Transverse colon (tissue), 3 donors: ENCODE measurements at regions not wholly inside any gene's neighbourhood (a gene's known extent, or its start where the extent isn't known, plus 50 kb on each side); places are given as distances from the start of the nearest gene placed in this dataset.

Experiments used
- EP300 ChIP-seq: sonication (generic); formaldehyde crosslinking; IDR thresholded peaks from one replicate; pipeline ENCODE4 v1.6.1; 2017; ENCODE audit warnings: antibody characterized with exemption, low read depth
- POLR2A ChIP-seq: fragments of 450-650 bp; IDR thresholded peaks from one replicate; pipeline ENCODE4 v1.6.1; 2016; ENCODE audit warnings: antibody characterized with exemption, mild to moderate bottlenecking, moderate library complexity
- TF ChIP-seq, protein P1 (sequence below), 5 experiments: fragments of 200-600 bp in 3 of 5; fragments of 450-650 bp in 2 of 5; sonication (generic) in 3 of 5; IDR thresholded peaks; 1 replicate in 2 of 5; 2 replicates in 3 of 5; pipeline ENCODE4 v1.5.1; 2016 to 2017; ENCODE audit warnings: antibody characterized with exemption in 5 of 5, inconsistent platforms in 3 of 5, mild to moderate bottlenecking in 2 of 5, moderate library complexity in 1 of 5

DNA sequence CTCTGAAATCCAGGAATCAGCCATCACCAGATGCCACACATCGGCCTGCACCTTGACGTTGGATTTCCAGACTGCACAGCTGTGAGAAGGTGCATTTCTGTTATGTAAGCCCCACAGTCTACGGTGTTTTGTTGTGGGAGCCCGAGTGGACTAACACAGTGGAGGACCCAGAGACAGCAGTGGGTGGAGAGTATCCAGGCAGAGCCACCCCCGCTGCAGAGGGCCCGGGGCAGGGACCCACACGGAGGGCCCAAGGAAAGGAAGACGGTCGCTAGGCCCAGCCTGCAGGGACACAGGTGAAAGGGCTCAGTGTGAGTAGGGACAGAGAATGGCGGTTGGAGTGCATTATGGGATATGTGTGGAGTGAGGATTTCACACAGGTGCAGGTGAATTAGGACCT lies 288.3 kb upstream of the AJAP1 start:
- TF ChIP-seq POLR2A (no peak), EP300 (no peak)
- TF ChIP-seq, protein P1, sequence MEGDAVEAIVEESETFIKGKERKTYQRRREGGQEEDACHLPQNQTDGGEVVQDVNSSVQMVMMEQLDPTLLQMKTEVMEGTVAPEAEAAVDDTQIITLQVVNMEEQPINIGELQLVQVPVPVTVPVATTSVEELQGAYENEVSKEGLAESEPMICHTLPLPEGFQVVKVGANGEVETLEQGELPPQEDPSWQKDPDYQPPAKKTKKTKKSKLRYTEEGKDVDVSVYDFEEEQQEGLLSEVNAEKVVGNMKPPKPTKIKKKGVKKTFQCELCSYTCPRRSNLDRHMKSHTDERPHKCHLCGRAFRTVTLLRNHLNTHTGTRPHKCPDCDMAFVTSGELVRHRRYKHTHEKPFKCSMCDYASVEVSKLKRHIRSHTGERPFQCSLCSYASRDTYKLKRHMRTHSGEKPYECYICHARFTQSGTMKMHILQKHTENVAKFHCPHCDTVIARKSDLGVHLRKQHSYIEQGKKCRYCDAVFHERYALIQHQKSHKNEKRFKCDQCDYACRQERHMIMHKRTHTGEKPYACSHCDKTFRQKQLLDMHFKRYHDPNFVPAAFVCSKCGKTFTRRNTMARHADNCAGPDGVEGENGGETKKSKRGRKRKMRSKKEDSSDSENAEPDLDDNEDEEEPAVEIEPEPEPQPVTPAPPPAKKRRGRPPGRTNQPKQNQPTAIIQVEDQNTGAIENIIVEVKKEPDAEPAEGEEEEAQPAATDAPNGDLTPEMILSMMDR (IDR thresholded peaks at IDR 0.05) = no peak
